NCI-H1092 (cell line): ENCODE measurements at regions not wholly inside any gene's neighbourhood (a gene's known extent, or its start where the extent isn't known, plus 50 kb on each side); places are given as distances from the start of the nearest gene placed in this dataset.
A peak's percentile ranks its signal among the peaks of the same experiment; 100 is the strongest.
"Not testable (repeated sequence)": the region's sequence is repeated elsewhere in the genome, so short reads cannot be mapped to it uniquely, and the experiment has no call there.

Source experiments
- DNase-seq: peaks from one replicate; lab custom pipeline; 2025; lab: John Stamatoyannopoulos, UW

- DNase-seq: no peak
Measured at GRCh38 chr1:230556453-230556852, 85.8 kb upstream of the COG2 start.

- DNase-seq: no peak
Measured at GRCh38 chr1:230555814-230556213, 86.5 kb upstream of the COG2 start.

- no peak for DNase-seq
Measured at GRCh38 chr1:230552880-230553279, 89.4 kb upstream of the COG2 start.

GRCh38 chr1:230550945-230551344 is 91.3 kb upstream of the COG2 start:
- DNase-seq: not testable (repeated sequence)

- no peak for DNase-seq
Measured at GRCh38 chr1:230550428-230550827, 91.9 kb upstream of the COG2 start.

- DNase-seq: peak; percentile 66
Measured at GRCh38 chr1:230549625-230550024, 92.7 kb upstream of the COG2 start.

- peak; percentile 93 for DNase-seq
Measured at GRCh38 chr1:230548997-230549396, 93.3 kb upstream of the COG2 start.

- DNase-seq: peak; percentile 49
Measured at GRCh38 chr1:230548357-230548756, 93.9 kb upstream of the COG2 start.

GRCh38 chr1:230545181-230545580 is 97.1 kb upstream of the COG2 start:
- DNase-seq: no peak

GRCh38 chr1:230544758-230545157 is 97.5 kb upstream of the COG2 start:
- DNase-seq: no peak

GRCh38 chr1:230543085-230543484 is 99.2 kb upstream of the COG2 start:
- DNase-seq: no peak

GRCh38 chr1:230542681-230543080 is 99.6 kb upstream of the COG2 start:
- no peak for DNase-seq

- no peak for DNase-seq
Measured at GRCh38 chr1:230542054-230542453, 100.2 kb upstream of the COG2 start.

- no peak for DNase-seq
Measured at GRCh38 chr1:230541306-230541705, 101.0 kb upstream of the COG2 start.

GRCh38 chr1:230540421-230541155 is 101.7 kb upstream of the COG2 start:
- no peak for DNase-seq

GRCh38 chr1:230537456-230537855 is 104.8 kb upstream of the COG2 start:
- no peak for DNase-seq

- DNase-seq: no peak
Measured at GRCh38 chr1:230536641-230537155, 105.6 kb upstream of the COG2 start.

- DNase-seq: no peak
Measured at GRCh38 chr1:230534224-230534623, 108.1 kb upstream of the COG2 start.

- no peak for DNase-seq
Measured at GRCh38 chr1:230531103-230531502, 105.0 kb upstream of the PGBD5 start.

GRCh38 chr1:230519246-230519645 is 93.1 kb upstream of the PGBD5 start:
- DNase-seq: no peak

- DNase-seq: no peak
Measured at GRCh38 chr1:230518511-230518910, 92.4 kb upstream of the PGBD5 start.

- peak; percentile 71 for DNase-seq
Measured at GRCh38 chr1:230517786-230518185, 91.7 kb upstream of the PGBD5 start.

- no peak for DNase-seq
Measured at GRCh38 chr1:230517326-230517725, 91.2 kb upstream of the PGBD5 start.

- no peak for DNase-seq
Measured at GRCh38 chr1:230516889-230517288, 90.8 kb upstream of the PGBD5 start.
